ENCODE measurements at regions not wholly inside any gene's neighbourhood (a gene's known extent, or its start where the extent isn't known, plus 50 kb on each side); places are given as distances from the start of the nearest gene placed in this dataset.
A peak's percentile ranks its signal among the peaks of the same experiment; 100 is the strongest.

DNA sequence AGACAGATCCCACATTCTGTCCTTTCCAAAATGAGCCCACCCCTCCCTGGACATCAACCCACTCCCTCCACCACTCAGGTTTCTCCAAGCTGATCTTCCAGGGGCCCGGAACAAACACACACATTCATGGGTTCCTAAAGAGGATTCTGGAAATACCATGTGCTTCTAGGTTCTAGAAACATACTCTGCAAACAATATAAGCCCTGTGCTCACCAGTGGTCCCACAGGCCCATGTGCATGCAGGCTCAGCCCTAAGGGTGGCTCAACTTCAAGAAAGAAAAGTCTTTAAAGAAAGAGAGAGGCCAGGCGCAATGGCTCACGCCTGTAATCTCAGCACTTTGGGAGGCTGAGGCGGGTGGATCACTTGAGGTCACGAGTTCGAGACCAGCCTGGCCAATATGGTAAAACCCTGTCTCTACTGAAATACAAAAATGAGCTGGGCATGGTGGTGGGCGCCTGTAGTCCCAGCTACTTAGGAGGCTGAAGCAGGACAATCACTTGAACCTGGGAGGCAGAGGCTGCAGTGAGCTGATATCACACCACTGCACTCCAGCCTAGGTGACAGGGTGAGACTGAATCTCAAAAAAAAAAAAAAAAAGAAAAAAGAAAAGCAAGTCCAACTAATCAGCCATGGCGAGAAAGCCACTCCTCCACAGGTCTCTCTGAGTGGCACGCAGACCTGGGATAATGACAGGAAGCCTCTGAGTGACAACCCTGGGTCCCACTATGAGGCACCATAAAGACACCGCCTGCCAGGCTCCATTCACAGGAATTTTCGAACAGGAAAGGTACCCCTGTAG lies 59.5 kb upstream of the PNMA1 start:
- Mint-ChIP-seq H3K27me3 (no peaks in the 10 kb centered on the region), H3K4me1 (peaks cover 72 to 95% (median 85%) of the 10 kb centered on the region in 7 donors), H3K27ac (peak overlapping the region; percentile 56 to 88 (median 84)), H3K4me3 (peak overlapping the region in 5 of 10 donors; percentile 9 to 50 (median 32)), H3K36me3 (peaks cover 0 to 8% (median 0%) of the 10 kb centered on the region in 5 donors), H3K9me3 (no peaks in the 10 kb centered on the region)
- CTCF ChIA-PET: interaction anchor here (0.6 to 3.9 kb wide), 4 partner anchors 12 to 1148 kb away, joined by 3 to 14 read pairs (median 7); no protein-coding TSS in a partner anchor
- Histone ChIP-seq H3K9me3 (ENCODE audit: control insufficient read depth in 2 of 3, low read length in 3 of 3) (no peaks in the 10 kb centered on the region), H3K4me1 (ENCODE audit: control insufficient read depth in 2 of 2, insufficient read depth in 2 of 2, low read length in 2 of 2) (peaks cover 56 to 75% of the 10 kb centered on the region in 2 donors), H3K36me3 (ENCODE audit: control insufficient read depth in 2 of 3, insufficient read depth in 3 of 3, low read length in 3 of 3) (no peaks in the 10 kb centered on the region), H3K27me3 (ENCODE audit: control insufficient read depth in 2 of 2, insufficient read depth in 2 of 2, low read length in 2 of 2) (no peaks in the 10 kb centered on the region), H3K27ac (ENCODE audit: low read depth, low read length) (peak overlapping the region; percentile 53), H3K4me3 (ENCODE audit: low read length) (no peak overlapping the region)
- intact Hi-C loops (cut with micrococcal nuclease): loop anchor here in 1 of 2 donors (1.0 to 5.0 kb wide), 2 partner anchors 10 to 1474 kb away; no protein-coding TSS in a partner anchor
- POLR2A ChIA-PET: interaction anchor here (0.8 to 9.7 kb wide), 8 partner anchors 11 to 53 kb away, joined by 3 to 137 read pairs (median 24); a partner anchor contains a TSS
- ATAC-seq (no peak), DNase-seq (no peak)

DNA sequence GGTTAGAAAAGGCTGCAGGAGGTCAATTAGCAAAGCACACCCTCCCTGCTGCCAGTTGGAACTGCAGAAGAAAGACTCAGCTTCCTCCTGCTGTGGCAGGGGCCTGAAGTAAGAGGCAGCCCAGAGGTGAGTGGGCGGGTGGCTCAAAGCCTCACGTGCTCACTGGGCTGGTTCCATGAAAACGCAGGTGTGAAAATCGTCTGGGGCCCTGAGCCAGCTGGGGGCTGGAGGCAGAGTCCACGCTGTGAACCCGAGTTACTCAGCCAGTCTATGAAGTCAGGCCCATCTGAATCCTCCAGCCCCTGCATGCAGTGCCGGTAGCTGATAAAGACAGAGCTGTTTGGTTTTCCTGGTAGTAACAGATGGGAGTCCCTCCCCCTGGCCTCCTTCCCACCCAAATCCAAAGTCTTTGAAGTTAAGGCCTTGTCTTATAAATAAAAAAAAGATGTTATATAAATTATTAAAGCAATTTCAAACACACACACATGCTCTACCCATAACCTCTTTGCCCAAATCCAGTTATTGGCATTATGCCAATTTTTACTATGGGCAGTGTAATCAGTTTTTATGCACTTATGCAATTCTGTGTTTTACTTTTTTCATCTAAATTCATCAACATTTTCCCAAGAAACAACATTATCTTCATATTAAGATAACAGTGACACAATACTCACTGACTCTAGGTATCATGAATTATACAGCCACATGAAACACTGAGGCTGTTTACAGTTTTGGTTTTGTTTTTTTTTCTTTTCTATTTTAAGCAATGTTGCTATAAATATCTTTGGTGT lies 57.9 kb upstream of the PNMA1 start:
- Histone ChIP-seq H3K27me3 (ENCODE audit: control insufficient read depth in 2 of 2, insufficient read depth in 2 of 2, low read length in 2 of 2) (no peaks in the 10 kb centered on the region), H3K36me3 (ENCODE audit: control insufficient read depth in 2 of 3, insufficient read depth in 3 of 3, low read length in 3 of 3) (no peaks in the 10 kb centered on the region), H3K9me3 (ENCODE audit: control insufficient read depth in 2 of 3, low read length in 3 of 3) (no peaks in the 10 kb centered on the region), H3K4me3 (ENCODE audit: low read length) (peak overlapping the region; percentile 24), H3K27ac (ENCODE audit: low read depth, low read length) (peak overlapping the region; percentile 69), H3K4me1 (ENCODE audit: control insufficient read depth in 2 of 2, insufficient read depth in 2 of 2, low read length in 2 of 2) (peaks cover 56 to 65% of the 10 kb centered on the region in 2 donors)
- POLR2A ChIA-PET: interaction anchor here (0.5 to 9.7 kb wide), 9 partner anchors 10 to 88 kb away, joined by 3 to 137 read pairs (median 5); a partner anchor contains a TSS
- peak overlapping the region; percentile 63 to 81 (median 74) for H3K4me3 Mint-ChIP-seq
- CTCF ChIA-PET: interaction anchor here (0.5 to 3.9 kb wide), 12 partner anchors 13 to 1517 kb away, joined by 3 to 14 read pairs (median 4); a partner anchor contains a TSS
- intact Hi-C loops (cut with micrococcal nuclease): loop anchor here (1.0 to 5.0 kb wide), 6 partner anchors 12 to 1475 kb away; a partner anchor contains a TSS
- H3K27me3 Mint-ChIP-seq: no peaks in the 10 kb centered on the region
- peaks cover 0 to 8% (median 0%) of the 10 kb centered on the region in 5 donors for H3K36me3 Mint-ChIP-seq
- H3K9me3 Mint-ChIP-seq: no peaks in the 10 kb centered on the region
- peak; percentile 82 for ATAC-seq
- DNase-seq: peak in 8 of 9 donors; percentile 57 to 73 (median 65)
- peak overlapping the region; percentile 80 to 94 (median 92) for H3K27ac Mint-ChIP-seq
- H3K4me1 Mint-ChIP-seq: peaks cover 57 to 79% (median 69%) of the 10 kb centered on the region in 7 donors

DNA sequence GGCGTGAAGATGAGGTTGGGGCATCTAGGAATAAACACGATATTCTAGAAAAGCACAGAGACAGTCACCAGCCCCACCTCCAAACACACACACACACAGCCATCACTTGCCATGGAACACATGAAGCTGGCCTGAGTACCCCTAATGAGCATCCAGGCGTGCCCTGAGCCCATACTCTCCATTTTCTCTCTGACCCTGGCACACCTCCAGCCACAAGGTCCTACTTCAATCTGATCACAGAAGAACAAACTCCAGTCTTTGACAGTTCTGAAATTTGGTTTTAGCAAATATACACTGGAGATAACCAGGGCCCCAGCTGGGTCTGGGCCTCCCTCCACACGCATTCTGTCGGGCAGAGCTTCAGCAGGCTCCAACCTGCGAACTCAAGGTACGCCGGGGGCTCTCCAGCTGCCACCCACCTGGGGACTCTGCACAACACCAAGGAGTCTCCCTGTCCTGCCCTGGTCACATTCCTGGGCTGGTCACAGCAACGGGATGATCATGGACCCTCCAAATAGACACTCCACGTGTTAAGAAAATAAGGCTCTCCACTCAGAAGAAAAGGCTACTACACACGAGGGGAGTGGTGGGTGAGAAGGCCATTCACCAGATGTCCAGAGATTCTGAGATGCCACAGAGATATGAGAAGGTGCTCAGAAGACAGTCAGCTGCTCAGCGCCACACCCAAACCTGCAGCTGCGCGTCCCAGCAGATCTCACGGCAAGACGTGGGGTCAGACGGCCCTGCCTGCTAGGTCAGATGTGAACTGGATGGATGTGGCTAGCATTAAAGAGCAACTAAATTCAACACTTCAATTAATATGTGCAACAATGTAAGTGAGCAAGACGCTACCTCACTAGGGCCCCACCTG lies 57.0 kb upstream of the PNMA1 start:
- H3K27ac Mint-ChIP-seq: peak overlapping the region; percentile 79 to 94 (median 92)
- H3K9me3 Mint-ChIP-seq: no peaks in the 10 kb centered on the region
- Histone ChIP-seq H3K27ac (ENCODE audit: low read depth, low read length) (peak overlapping the region; percentile 69), H3K36me3 (ENCODE audit: control insufficient read depth in 2 of 3, insufficient read depth in 3 of 3, low read length in 3 of 3) (no peaks in the 10 kb centered on the region), H3K9me3 (ENCODE audit: control insufficient read depth in 2 of 3, low read length in 3 of 3) (no peaks in the 10 kb centered on the region), H3K27me3 (ENCODE audit: control insufficient read depth in 2 of 2, insufficient read depth in 2 of 2, low read length in 2 of 2) (no peaks in the 10 kb centered on the region), H3K4me3 (ENCODE audit: low read length) (peak overlapping the region; percentile 24), H3K4me1 (ENCODE audit: control insufficient read depth in 2 of 2, insufficient read depth in 2 of 2, low read length in 2 of 2) (peaks cover 55 to 61% of the 10 kb centered on the region in 2 donors)
- ChIA-PET CTCF (interaction anchor here (0.6 to 3.9 kb wide), 13 partner anchors 9 to 1518 kb away, joined by 3 to 14 read pairs (median 4); a partner anchor contains a TSS), POLR2A (interaction anchor here (0.5 to 9.7 kb wide), 6 partner anchors 9 to 50 kb away, joined by 3 to 137 read pairs (median 27); a partner anchor contains a TSS)
- H3K4me1 Mint-ChIP-seq: peaks cover 61 to 77% (median 70%) of the 10 kb centered on the region in 7 donors
- ATAC-seq: no peak
- H3K36me3 Mint-ChIP-seq: peaks cover 0 to 8% (median 0%) of the 10 kb centered on the region in 5 donors
- H3K27me3 Mint-ChIP-seq: no peaks in the 10 kb centered on the region
- no peak for DNase-seq
- peak overlapping the region; percentile 63 to 81 (median 74) for H3K4me3 Mint-ChIP-seq
- intact Hi-C loops (cut with micrococcal nuclease): loop anchor here (1.0 to 5.0 kb wide), 6 partner anchors 11 to 1476 kb away; a partner anchor contains a TSS

DNA sequence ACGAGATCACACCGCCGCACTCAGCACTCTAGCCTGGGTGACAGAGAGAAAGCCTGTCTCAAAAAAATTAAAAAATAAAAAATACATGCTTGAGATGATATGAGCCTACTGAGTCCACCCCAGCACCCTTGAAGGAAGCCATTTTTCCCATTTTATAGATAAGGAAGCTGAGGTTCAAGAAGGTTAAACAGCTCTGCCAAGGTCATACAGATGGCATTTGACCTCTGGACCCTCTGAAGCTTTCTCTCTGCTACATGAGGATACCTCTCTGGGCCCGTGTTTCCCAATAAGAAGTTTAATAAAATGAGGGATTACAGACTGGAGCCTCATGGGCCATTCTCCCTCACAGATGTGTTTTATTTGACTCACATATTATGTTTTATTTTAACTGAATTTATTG lies 53.9 kb upstream of the PNMA1 start:
- H3K27me3 Mint-ChIP-seq: no peaks in the 10 kb centered on the region

DNA sequence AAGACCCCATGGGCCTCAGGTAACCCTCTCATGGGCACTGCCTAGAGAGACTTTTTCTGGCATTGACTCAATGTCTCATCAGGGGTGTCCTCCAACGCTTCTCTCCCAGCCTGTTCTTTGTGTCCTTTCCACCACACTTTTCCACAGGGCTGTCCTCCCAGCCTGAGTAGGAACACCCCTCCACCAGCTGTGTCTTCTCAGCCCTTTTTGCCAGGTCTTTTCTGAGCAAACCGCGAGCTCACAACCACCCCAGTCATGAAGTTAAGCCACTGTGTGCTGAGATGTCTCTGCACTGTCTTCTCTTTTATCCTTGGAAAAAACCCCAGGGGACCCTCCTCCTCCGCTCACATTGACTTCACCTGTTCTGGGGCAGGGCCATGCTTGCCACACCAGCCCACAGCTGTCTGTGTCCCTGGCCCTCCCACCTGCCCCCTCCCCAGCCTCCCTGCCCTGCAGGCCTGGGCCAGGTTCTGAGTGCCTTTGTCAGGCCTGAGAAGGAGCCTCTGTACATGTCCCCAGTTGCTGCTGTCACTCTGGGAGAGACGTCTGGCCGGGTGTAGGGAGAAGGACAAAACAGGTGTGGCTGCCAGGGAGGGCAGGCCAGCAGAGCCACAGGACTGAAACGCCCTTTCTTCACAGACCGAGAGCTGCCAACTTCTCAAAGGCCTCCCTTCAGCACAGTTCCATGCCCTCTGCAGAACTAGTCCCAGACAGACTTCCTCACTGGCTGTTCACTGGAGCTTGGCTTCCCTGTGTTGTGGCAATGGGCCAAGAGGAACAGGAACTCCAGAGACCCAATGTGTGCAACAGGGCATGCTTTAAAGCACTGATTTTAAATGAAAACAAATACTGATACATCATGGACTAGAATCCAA lies 50.5 kb upstream of the PNMA1 start:
- H3K27me3 ChIP-seq (ENCODE audit: control insufficient read depth in 2 of 2, insufficient read depth in 2 of 2, low read length in 2 of 2): no peaks in the 10 kb centered on the region
- H3K4me3 ChIP-seq (ENCODE audit: low read length): no peak overlapping the region
- ChIA-PET POLR2A (interaction anchor here (0.6 to 1.9 kb wide), 5 partner anchors 10 to 22 kb away, joined by 3 to 16 read pairs (median 5); no protein-coding TSS in a partner anchor), CTCF (interaction anchor here (0.5 to 2.9 kb wide), 4 partner anchors 14 to 132 kb away, joined by 3 to 12 read pairs (median 6); no protein-coding TSS in a partner anchor)
- H3K4me3 Mint-ChIP-seq: peak overlapping the region in 4 of 10 donors; percentile 2 to 37 (median 16)
- H3K4me1 Mint-ChIP-seq: peaks cover 46 to 73% (median 66%) of the 10 kb centered on the region in 7 donors
- H3K9me3 Mint-ChIP-seq: peaks cover 0 to 1% (median 0%) of the 10 kb centered on the region in 11 donors
- H3K9me3 ChIP-seq (ENCODE audit: control insufficient read depth in 2 of 3, low read length in 3 of 3): no peaks in the 10 kb centered on the region
- no peaks in the 10 kb centered on the region for H3K27me3 Mint-ChIP-seq
- peak overlapping the region; percentile 15 to 97 (median 84) for H3K27ac Mint-ChIP-seq
- H3K36me3 Mint-ChIP-seq: peaks cover 0 to 5% (median 0%) of the 10 kb centered on the region in 5 donors
- intact Hi-C loops (cut with micrococcal nuclease): no loop called here
- H3K4me1 ChIP-seq (ENCODE audit: control insufficient read depth in 2 of 2, insufficient read depth in 2 of 2, low read length in 2 of 2): peaks cover 40 to 48% of the 10 kb centered on the region in 2 donors
- peak in 1 of 9 donors; percentile 8 for DNase-seq
- ATAC-seq: no peak
- H3K36me3 ChIP-seq (ENCODE audit: control insufficient read depth in 2 of 3, insufficient read depth in 3 of 3, low read length in 3 of 3): no peaks in the 10 kb centered on the region
- peak overlapping the region; percentile 33 for H3K27ac ChIP-seq (ENCODE audit: low read depth, low read length)

More for the DNA sequence above, 53.9 kb upstream of the PNMA1 start:
- ChIA-PET POLR2A (interaction anchor here (1.8 to 7.1 kb wide), 3 partner anchors 9 to 17 kb away, joined by 4 to 81 read pairs (median 10); a partner anchor contains a TSS), CTCF (interaction anchor here (1.1 to 1.9 kb wide), 2 partner anchors 9 to 16 kb away, joined by 3 to 8 read pairs; no protein-coding TSS in a partner anchor)
- Mint-ChIP-seq H3K4me1 (peaks cover 62 to 77% (median 69%) of the 10 kb centered on the region in 7 donors), H3K9me3 (no peaks in the 10 kb centered on the region), H3K27ac (peak overlapping the region in 1 of 9 donors; percentile 9), H3K36me3 (peaks cover 0 to 8% (median 0%) of the 10 kb centered on the region in 5 donors), H3K4me3 (no peak overlapping the region)
- intact Hi-C loops (cut with micrococcal nuclease): no loop called here
- no peaks in the 10 kb centered on the region for H3K9me3 ChIP-seq (ENCODE audit: control insufficient read depth in 2 of 3, low read length in 3 of 3)
- H3K27ac ChIP-seq (ENCODE audit: low read depth, low read length): no peak overlapping the region
- DNase-seq (no peak), ATAC-seq (no peak)
- no peaks in the 10 kb centered on the region for H3K36me3 ChIP-seq (ENCODE audit: control insufficient read depth in 2 of 3, insufficient read depth in 3 of 3, low read length in 3 of 3)
- no peaks in the 10 kb centered on the region for H3K27me3 ChIP-seq (ENCODE audit: control insufficient read depth in 2 of 2, insufficient read depth in 2 of 2, low read length in 2 of 2)
- H3K4me1 ChIP-seq (ENCODE audit: control insufficient read depth in 2 of 2, insufficient read depth in 2 of 2, low read length in 2 of 2): peaks cover 45 to 46% of the 10 kb centered on the region in 2 donors
- no peak overlapping the region for H3K4me3 ChIP-seq (ENCODE audit: low read length)
